WERI-Rb-1 (cell line): ENCODE measurements at regions not wholly inside any gene's neighbourhood (a gene's known extent, or its start where the extent isn't known, plus 50 kb on each side); places are given as distances from the start of the nearest gene placed in this dataset.

Experiments
- DNase-seq: peaks from one replicate; pipeline ENCODE4 v3.0.0-alpha.2; 2020
- H3K27ac ChIP-seq: fragments of 250-450 bp; sonication (Bioruptor Pico); 2 replicates; pipeline ENCODE4 v1.5.1; 2020; ENCODE audit warnings: mild to moderate bottlenecking, moderate library complexity
- H3K27me3 ChIP-seq: fragments of 250-450 bp; sonication (Bioruptor Pico); 2 replicates; pipeline ENCODE4 v1.5.1; 2021; ENCODE audit warnings: mild to moderate bottlenecking, low read depth, moderate library complexity; ENCODE audit not compliant: insufficient read depth, severe bottlenecking
- H3K36me3 ChIP-seq: fragments of 250-450 bp; sonication (Bioruptor Pico); 2 replicates; pipeline ENCODE4 v1.5.1; 2020; ENCODE audit warnings: mild to moderate bottlenecking, moderate library complexity
- H3K4me3 ChIP-seq: 2 replicates; pipeline ENCODE4 v1.5.1; 2011; ENCODE audit warnings: low read depth, mild to moderate bottlenecking, control low read depth, low read length
- H3K9me3 ChIP-seq: fragments of 250-450 bp; sonication (Bioruptor Pico); 2 replicates; pipeline ENCODE4 v1.5.1; 2021; ENCODE audit warnings: mild to moderate bottlenecking, moderate library complexity; ENCODE audit not compliant: severe bottlenecking
- TF ChIP-seq, protein P1 (sequence below): IDR thresholded peaks from 2 replicates; pipeline ENCODE4 v1.5.1; 2011; ENCODE audit warnings: low read depth, mild to moderate bottlenecking, control low read depth, inconsistent platforms, low read length

DNA sequence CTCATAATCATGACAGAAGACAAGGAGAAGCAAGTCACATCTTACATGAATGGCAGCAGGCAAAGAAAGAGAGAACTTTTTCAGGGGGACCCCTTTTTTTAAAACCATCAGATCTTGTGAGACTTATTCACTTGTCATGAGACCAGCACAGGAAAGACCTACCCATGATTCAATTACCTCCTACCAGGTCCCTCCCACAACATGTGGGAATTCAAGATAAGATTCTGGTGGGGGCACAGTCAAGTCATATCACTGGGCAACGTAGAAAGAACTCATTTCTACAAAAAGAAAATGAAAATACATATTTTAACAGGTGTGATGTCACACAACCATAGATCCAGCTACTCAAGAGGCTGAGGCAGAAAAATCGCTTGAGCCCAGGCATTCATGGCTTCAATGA is 304.1 kb downstream of the IPMK start:
- Histone ChIP-seq H3K36me3 (no peaks in the 10 kb centered on the region), H3K4me3 (no peak overlapping the region), H3K9me3 (no peaks in the 10 kb centered on the region), H3K27me3 (no peaks in the 10 kb centered on the region), H3K27ac (no peak overlapping the region)
- no peak for DNase-seq
- TF ChIP-seq, protein P1, sequence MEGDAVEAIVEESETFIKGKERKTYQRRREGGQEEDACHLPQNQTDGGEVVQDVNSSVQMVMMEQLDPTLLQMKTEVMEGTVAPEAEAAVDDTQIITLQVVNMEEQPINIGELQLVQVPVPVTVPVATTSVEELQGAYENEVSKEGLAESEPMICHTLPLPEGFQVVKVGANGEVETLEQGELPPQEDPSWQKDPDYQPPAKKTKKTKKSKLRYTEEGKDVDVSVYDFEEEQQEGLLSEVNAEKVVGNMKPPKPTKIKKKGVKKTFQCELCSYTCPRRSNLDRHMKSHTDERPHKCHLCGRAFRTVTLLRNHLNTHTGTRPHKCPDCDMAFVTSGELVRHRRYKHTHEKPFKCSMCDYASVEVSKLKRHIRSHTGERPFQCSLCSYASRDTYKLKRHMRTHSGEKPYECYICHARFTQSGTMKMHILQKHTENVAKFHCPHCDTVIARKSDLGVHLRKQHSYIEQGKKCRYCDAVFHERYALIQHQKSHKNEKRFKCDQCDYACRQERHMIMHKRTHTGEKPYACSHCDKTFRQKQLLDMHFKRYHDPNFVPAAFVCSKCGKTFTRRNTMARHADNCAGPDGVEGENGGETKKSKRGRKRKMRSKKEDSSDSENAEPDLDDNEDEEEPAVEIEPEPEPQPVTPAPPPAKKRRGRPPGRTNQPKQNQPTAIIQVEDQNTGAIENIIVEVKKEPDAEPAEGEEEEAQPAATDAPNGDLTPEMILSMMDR: no peak

- Histone ChIP-seq H3K27ac (no peak overlapping the region), H3K36me3 (no peaks in the 10 kb centered on the region), H3K4me3 (no peak overlapping the region), H3K27me3 (no peaks in the 10 kb centered on the region), H3K9me3 (no peaks in the 10 kb centered on the region)
- TF ChIP-seq, protein P1: no peak
- DNase-seq: no peak
Observed at GRCh38 chr10:57962839-57963238, 304.9 kb downstream of the IPMK start.

DNA sequence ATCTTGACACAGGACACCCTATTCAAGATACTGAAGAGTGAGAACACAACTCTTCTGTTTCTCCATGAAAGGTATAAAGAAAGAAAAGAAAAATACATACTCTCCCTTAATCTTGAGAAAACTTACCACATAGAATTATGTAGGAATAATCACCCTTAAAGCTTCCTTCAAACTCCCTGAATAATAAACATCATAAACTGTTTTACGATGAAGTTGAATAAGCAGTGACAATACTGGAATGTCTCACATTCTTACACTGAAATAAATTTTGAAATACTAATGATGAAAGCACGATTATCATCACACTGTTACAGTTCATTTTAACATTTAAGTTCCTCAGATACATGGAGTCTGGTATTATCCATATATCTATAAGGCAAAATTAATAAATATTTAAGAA is 306.2 kb downstream of the IPMK start:
- TF ChIP-seq, protein P1: no peak
- DNase-seq: no peak
- H3K36me3 ChIP-seq: no peaks in the 10 kb centered on the region
- H3K27me3 ChIP-seq: no peaks in the 10 kb centered on the region
- H3K4me3 ChIP-seq: no peak overlapping the region
- H3K9me3 ChIP-seq: no peaks in the 10 kb centered on the region
- no peak overlapping the region for H3K27ac ChIP-seq

DNA sequence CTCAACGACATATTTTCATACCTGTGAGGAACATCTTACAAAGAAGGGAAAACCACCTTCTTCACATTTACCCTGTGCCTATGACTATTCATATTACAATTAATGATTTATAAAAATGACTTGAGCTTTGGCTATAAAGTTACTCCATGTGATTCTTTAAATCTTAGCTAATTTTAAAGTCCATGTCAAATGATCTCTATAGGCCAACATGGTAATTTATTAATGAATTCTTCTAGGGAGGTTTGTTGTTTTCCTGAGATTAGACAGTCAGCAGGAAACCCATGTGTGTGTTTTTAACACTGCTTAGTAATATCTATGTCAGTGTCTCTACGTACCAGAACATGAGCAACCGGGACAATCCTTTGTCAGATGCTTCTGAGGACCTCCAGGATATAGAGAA is 307.3 kb downstream of the IPMK start:
- TF ChIP-seq, protein P1: no peak
- H3K36me3 ChIP-seq: no peaks in the 10 kb centered on the region
- no peak overlapping the region for H3K27ac ChIP-seq
- no peaks in the 10 kb centered on the region for H3K9me3 ChIP-seq
- DNase-seq: no peak
- no peak overlapping the region for H3K4me3 ChIP-seq
- no peaks in the 10 kb centered on the region for H3K27me3 ChIP-seq

DNA sequence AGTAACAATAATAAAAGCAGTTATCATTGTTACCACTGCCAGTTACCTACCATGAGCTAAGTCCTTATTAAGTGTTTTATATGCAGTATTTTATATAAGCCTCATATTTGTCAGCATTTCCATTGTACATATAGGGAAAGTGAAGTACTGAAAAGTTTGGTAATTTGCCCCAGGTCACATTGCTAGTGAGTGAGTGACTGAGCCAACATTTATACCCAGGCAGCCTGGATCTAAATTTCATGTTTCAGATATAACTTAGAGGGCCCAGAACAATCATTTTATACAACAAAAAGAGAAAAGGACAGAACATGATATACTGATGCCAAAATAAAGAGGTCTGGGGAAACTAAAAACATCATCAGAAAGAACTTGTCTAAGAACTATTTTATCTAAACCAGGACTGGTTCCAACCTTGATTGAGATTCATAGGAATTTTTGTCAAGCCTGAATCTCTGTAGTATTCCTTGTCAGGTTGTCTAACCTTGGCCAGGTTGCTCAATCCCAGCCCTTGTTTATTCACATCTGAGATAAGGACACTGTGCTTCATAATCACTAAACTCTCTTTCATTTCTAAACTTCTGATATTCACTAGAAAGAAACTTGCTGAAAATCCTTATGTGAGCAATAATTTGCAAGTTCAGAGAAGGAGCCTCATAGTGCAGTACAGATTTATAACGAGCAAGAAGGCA is 308.2 kb downstream of the IPMK start:
- Histone ChIP-seq H3K4me3 (no peak overlapping the region), H3K27me3 (no peaks in the 10 kb centered on the region), H3K27ac (no peak overlapping the region), H3K36me3 (no peaks in the 10 kb centered on the region), H3K9me3 (no peaks in the 10 kb centered on the region)
- no peak for DNase-seq
- TF ChIP-seq, protein P1: no peak

- TF ChIP-seq, protein P1: no peak
- H3K27ac ChIP-seq: no peak overlapping the region
- no peaks in the 10 kb centered on the region for H3K9me3 ChIP-seq
- H3K4me3 ChIP-seq: no peak overlapping the region
- no peaks in the 10 kb centered on the region for H3K36me3 ChIP-seq
- no peak for DNase-seq
- no peaks in the 10 kb centered on the region for H3K27me3 ChIP-seq
Observed at GRCh38 chr10:57955076-57955475, 312.6 kb downstream of the IPMK start.
